CD4-positive, CD25-positive, alpha-beta regulatory T cell (primary cell): ENCODE measurements at regions not wholly inside any gene's neighbourhood (a gene's known extent, or its start where the extent isn't known, plus 50 kb on each side); places are given as distances from the start of the nearest gene placed in this dataset.
"Not testable (repeated sequence)": the region's sequence is repeated elsewhere in the genome, so short reads cannot be mapped to it uniquely, and the experiment has no call there.

ENCODE experiments used
- ATAC-seq, 2 donors: fragments of 150-1000 bp; cut with Tn5 transposase; one replicate each; pipeline ENCODE4 v1.10.0; 2021; ENCODE audit warnings: low read depth in 2 of 2, moderate number of reproducible peaks in 2 of 2, moderate library complexity in 1 of 2
- DNase-seq, 3 donors: peaks; one replicate each; pipeline versions ENCODE4 v3.0.0 to v3.0.0-alpha.2; 2012 to 2022; ENCODE audit warnings: mixed read lengths in 1 of 3
- H3K27ac ChIP-seq: one replicate; pipeline ENCODE4 v1.7.0; 2013; ENCODE audit warnings: mild to moderate bottlenecking, low read length; ENCODE audit not compliant: insufficient read depth, poor library complexity, severe bottlenecking
- H3K27me3 ChIP-seq: one replicate; pipeline ENCODE4 v1.7.0; 2013; ENCODE audit warnings: low read length; ENCODE audit not compliant: control insufficient read depth, insufficient read depth
- H3K36me3 ChIP-seq: one replicate; pipeline ENCODE4 v1.7.0; 2013; ENCODE audit warnings: mild to moderate bottlenecking, low read length, moderate library complexity; ENCODE audit not compliant: control insufficient read depth, insufficient read depth
- H3K4me1 ChIP-seq: 2 replicates; pipeline ENCODE4 v1.7.0; 2013; ENCODE audit warnings: mild to moderate bottlenecking, low read length; ENCODE audit not compliant: insufficient read depth, control insufficient read depth, poor library complexity, severe bottlenecking
- H3K4me3 ChIP-seq: one replicate; pipeline ENCODE4 v1.7.0; 2013; ENCODE audit warnings: low read depth, mild to moderate bottlenecking, low read length, moderate library complexity
- H3K9me3 ChIP-seq, 2 experiments: 1 replicate in 1 of 2; 2 replicates in 1 of 2; pipeline ENCODE4 v1.7.0; 2013; ENCODE audit warnings: low read length in 2 of 2, mild to moderate bottlenecking in 1 of 2, moderate library complexity in 1 of 2; ENCODE audit not compliant: control insufficient read depth in 2 of 2
- H3K27ac Mint-ChIP-seq, 3 donors: one replicate each; pipeline ENCODE4 v1.8.0; 2020 to 2022; ENCODE audit warnings: mild to moderate bottlenecking in 3 of 3, mixed read lengths in 3 of 3, moderate library complexity in 2 of 3
- H3K27me3 Mint-ChIP-seq: one replicate; pipeline ENCODE4 v1.8.0; 2022; ENCODE audit warnings: mild to moderate bottlenecking, mixed read lengths
- H3K36me3 Mint-ChIP-seq: one replicate; pipeline ENCODE4 v1.8.0; 2020; ENCODE audit warnings: mixed read lengths
- H3K4me1 Mint-ChIP-seq, 4 donors: one replicate each; pipeline ENCODE4 v1.8.0; 2020 to 2022; ENCODE audit warnings: mixed read lengths in 4 of 4, mild to moderate bottlenecking in 1 of 4
- H3K4me3 Mint-ChIP-seq, 4 donors: one replicate each; pipeline ENCODE4 v1.8.0; 2020 to 2022; ENCODE audit warnings: mild to moderate bottlenecking in 4 of 4, mixed read lengths in 4 of 4, moderate library complexity in 3 of 4
- H3K9me3 Mint-ChIP-seq, 7 donors: one replicate each; pipeline ENCODE4 v1.8.0; 2020 to 2022; ENCODE audit warnings: mixed read lengths in 7 of 7, mild to moderate bottlenecking in 3 of 7, moderate library complexity in 2 of 7

- H3K4me3 Mint-ChIP-seq: no peak overlapping the region
- ATAC-seq (no peak), DNase-seq (no peak)
- no peaks in the 10 kb centered on the region for H3K36me3 ChIP-seq
- H3K27ac ChIP-seq: no peak overlapping the region
- no peak overlapping the region for H3K27ac Mint-ChIP-seq
- no peaks in the 10 kb centered on the region for H3K9me3 ChIP-seq
- H3K27me3 ChIP-seq: no peaks in the 10 kb centered on the region
- no peaks in the 10 kb centered on the region for H3K27me3 Mint-ChIP-seq
- no peaks in the 10 kb centered on the region for H3K36me3 Mint-ChIP-seq
- H3K4me1 ChIP-seq: no peaks in the 10 kb centered on the region
- no peaks in the 10 kb centered on the region for H3K4me1 Mint-ChIP-seq
- H3K9me3 Mint-ChIP-seq: peaks cover 0 to 20% (median 3%) of the 10 kb centered on the region in 7 donors
- H3K4me3 ChIP-seq: no peak overlapping the region
Observed at GRCh38 chr4:34323549-34324320, 1920.6 kb downstream of the ARAP2 start.

GRCh38 chr4:34328939-34329338 is 1915.4 kb downstream of the ARAP2 start:
- H3K36me3 Mint-ChIP-seq: no peaks in the 10 kb centered on the region
- H3K27ac Mint-ChIP-seq: no peak overlapping the region
- no peaks in the 10 kb centered on the region for H3K4me1 Mint-ChIP-seq
- peaks cover 2 to 30% (median 5%) of the 10 kb centered on the region in 7 donors for H3K9me3 Mint-ChIP-seq
- DNase-seq (no peak), ATAC-seq (no peak)
- no peaks in the 10 kb centered on the region for H3K27me3 Mint-ChIP-seq
- H3K4me3 Mint-ChIP-seq: no peak overlapping the region
- H3K27ac ChIP-seq: no peak overlapping the region
- H3K4me1 ChIP-seq: no peaks in the 10 kb centered on the region
- no peaks in the 10 kb centered on the region for H3K27me3 ChIP-seq
- H3K9me3 ChIP-seq: no peaks in the 10 kb centered on the region
- H3K4me3 ChIP-seq: no peak overlapping the region
- H3K36me3 ChIP-seq: no peaks in the 10 kb centered on the region

- not testable (repeated sequence) for H3K36me3 Mint-ChIP-seq, ATAC-seq, H3K27me3 ChIP-seq, H3K4me3 ChIP-seq, H3K27ac Mint-ChIP-seq, H3K27me3 Mint-ChIP-seq, DNase-seq, H3K27ac ChIP-seq, H3K4me1 Mint-ChIP-seq, H3K4me1 ChIP-seq, H3K9me3 ChIP-seq, H3K4me3 Mint-ChIP-seq, H3K36me3 ChIP-seq
- H3K9me3 Mint-ChIP-seq: peaks cover 2 to 23% (median 5%) of the 10 kb centered on the region in 7 donors
Observed at GRCh38 chr4:34335156-34335555, 1909.2 kb downstream of the ARAP2 start.

GRCh38 chr4:34335556-34335955 is 1908.8 kb downstream of the ARAP2 start:
- H3K27me3 Mint-ChIP-seq, H3K36me3 ChIP-seq, H3K27me3 ChIP-seq, DNase-seq, H3K4me1 ChIP-seq, ATAC-seq, H3K27ac Mint-ChIP-seq, H3K27ac ChIP-seq, H3K4me3 Mint-ChIP-seq, H3K9me3 ChIP-seq, H3K36me3 Mint-ChIP-seq, H3K4me1 Mint-ChIP-seq, H3K4me3 ChIP-seq: not testable (repeated sequence)
- H3K9me3 Mint-ChIP-seq: peaks cover 0 to 20% (median 4%) of the 10 kb centered on the region in 7 donors

GRCh38 chr4:34362654-34363053 is 1881.7 kb downstream of the ARAP2 start:
- H3K36me3 Mint-ChIP-seq: no peaks in the 10 kb centered on the region
- no peaks in the 10 kb centered on the region for H3K4me1 ChIP-seq
- no peak overlapping the region for H3K27ac ChIP-seq
- no peak overlapping the region for H3K4me3 ChIP-seq
- H3K27me3 Mint-ChIP-seq: no peaks in the 10 kb centered on the region
- DNase-seq: no peak
- ATAC-seq: no peak
- H3K4me1 Mint-ChIP-seq: no peaks in the 10 kb centered on the region
- H3K27me3 ChIP-seq: no peaks in the 10 kb centered on the region
- H3K27ac Mint-ChIP-seq: no peak overlapping the region
- H3K9me3 ChIP-seq: peaks cover 2 to 5% of the 10 kb centered on the region in 2 experiments
- H3K4me3 Mint-ChIP-seq: no peak overlapping the region
- H3K36me3 ChIP-seq: no peaks in the 10 kb centered on the region
- H3K9me3 Mint-ChIP-seq: peaks cover 0 to 18% (median 7%) of the 10 kb centered on the region in 7 donors

- peaks cover 2 to 5% of the 10 kb centered on the region in 2 experiments for H3K9me3 ChIP-seq
- no peaks in the 10 kb centered on the region for H3K4me1 Mint-ChIP-seq
- no peak overlapping the region for H3K4me3 Mint-ChIP-seq
- H3K27me3 ChIP-seq: no peaks in the 10 kb centered on the region
- DNase-seq (no peak), ATAC-seq (no peak)
- no peak overlapping the region for H3K27ac Mint-ChIP-seq
- no peak overlapping the region for H3K4me3 ChIP-seq
- peaks cover 0 to 16% (median 7%) of the 10 kb centered on the region in 7 donors for H3K9me3 Mint-ChIP-seq
- no peaks in the 10 kb centered on the region for H3K27me3 Mint-ChIP-seq
- H3K4me1 ChIP-seq: no peaks in the 10 kb centered on the region
- no peak overlapping the region for H3K27ac ChIP-seq
- H3K36me3 ChIP-seq: no peaks in the 10 kb centered on the region
- no peaks in the 10 kb centered on the region for H3K36me3 Mint-ChIP-seq
Observed at GRCh38 chr4:34363842-34364241, 1880.5 kb downstream of the ARAP2 start.

- no peaks in the 10 kb centered on the region for H3K4me1 ChIP-seq
- Mint-ChIP-seq H3K27ac (no peak overlapping the region), H3K9me3 (peaks cover 0 to 18% (median 6%) of the 10 kb centered on the region in 7 donors), H3K36me3 (no peaks in the 10 kb centered on the region), H3K4me3 (no peak overlapping the region), H3K4me1 (no peaks in the 10 kb centered on the region), H3K27me3 (no peaks in the 10 kb centered on the region)
- peaks cover 2 to 5% of the 10 kb centered on the region in 2 experiments for H3K9me3 ChIP-seq
- H3K4me3 ChIP-seq: no peak overlapping the region
- no peaks in the 10 kb centered on the region for H3K27me3 ChIP-seq
- no peaks in the 10 kb centered on the region for H3K36me3 ChIP-seq
- ATAC-seq (no peak), DNase-seq (no peak)
- no peak overlapping the region for H3K27ac ChIP-seq
Observed at GRCh38 chr4:34365946-34366345, 1878.4 kb downstream of the ARAP2 start.

- no peaks in the 10 kb centered on the region for H3K36me3 ChIP-seq
- no peaks in the 10 kb centered on the region for H3K9me3 ChIP-seq
- H3K4me3 Mint-ChIP-seq: no peak overlapping the region
Observed at GRCh38 chr4:34371676-34372075, 1872.6 kb downstream of the ARAP2 start.

More at GRCh38 chr4:34371676-34372075, 1872.6 kb downstream of the ARAP2 start:
- no peaks in the 10 kb centered on the region for H3K4me1 Mint-ChIP-seq
- peaks cover 0 to 9% (median 4%) of the 10 kb centered on the region in 7 donors for H3K9me3 Mint-ChIP-seq
- H3K27me3 Mint-ChIP-seq: no peaks in the 10 kb centered on the region
- DNase-seq (no peak), ATAC-seq (no peak)
- Histone ChIP-seq H3K27ac (no peak overlapping the region), H3K4me1 (no peaks in the 10 kb centered on the region), H3K27me3 (no peaks in the 10 kb centered on the region), H3K4me3 (no peak overlapping the region)
- no peaks in the 10 kb centered on the region for H3K36me3 Mint-ChIP-seq
- no peak overlapping the region for H3K27ac Mint-ChIP-seq
